Osteoblast (primary cell): ENCODE measurements at regions not wholly inside any gene's neighbourhood (a gene's known extent, or its start where the extent isn't known, plus 50 kb on each side); places are given as distances from the start of the nearest gene placed in this dataset.

Experiments
- DNase-seq: peaks from one replicate; pipeline ENCODE4 v3.0.0; 2011; ENCODE audit warnings: low spot score, mixed read lengths; ENCODE audit not compliant: insufficient read length; ENCODE audit errors: missing footprints
- H2AFZ ChIP-seq: 2 replicates; pipeline ENCODE4 v1.6.0; 2011; ENCODE audit warnings: mild to moderate bottlenecking, low read length
- H3K27ac ChIP-seq: 2 replicates; pipeline ENCODE4 v1.5.1; 2011; ENCODE audit warnings: mild to moderate bottlenecking, low read depth, low read length, moderate library complexity
- H3K27me3 ChIP-seq: 2 replicates; pipeline ENCODE4 v1.6.0; 2012; ENCODE audit warnings: mild to moderate bottlenecking, control low read depth, inconsistent platforms, low read length, moderate library complexity; ENCODE audit not compliant: insufficient read depth
- H3K36me3 ChIP-seq: 2 replicates; pipeline ENCODE4 v1.5.1; 2011; ENCODE audit warnings: mild to moderate bottlenecking, low read length, control low read depth, moderate library complexity; ENCODE audit not compliant: insufficient read depth
- H3K4me1 ChIP-seq: 2 replicates; pipeline ENCODE4 v1.5.1; 2011; ENCODE audit warnings: mild to moderate bottlenecking, low read length, control low read depth, moderate library complexity; ENCODE audit not compliant: insufficient read depth
- H3K4me2 ChIP-seq: 2 replicates; pipeline ENCODE4 v1.6.0; 2011; ENCODE audit warnings: mild to moderate bottlenecking, low read length; ENCODE audit not compliant: insufficient read depth
- H3K4me3 ChIP-seq: fragments of 200-600 bp; sonication (generic); 3 replicates; pipeline ENCODE4 v1.5.1; 2012; ENCODE audit warnings: mild to moderate bottlenecking, low read length, inconsistent platforms; ENCODE audit not compliant: insufficient read depth
- H3K79me2 ChIP-seq: 2 replicates; pipeline ENCODE4 v1.6.0; 2012; ENCODE audit warnings: mild to moderate bottlenecking, low read length, control low read depth, inconsistent platforms; ENCODE audit not compliant: insufficient read depth
- H3K9me3 ChIP-seq: 2 replicates; pipeline ENCODE4 v1.5.1; 2011; ENCODE audit warnings: low read depth, low read length, control low read depth
- H4K20me1 ChIP-seq: 2 replicates; pipeline ENCODE4 v1.6.0; 2012; ENCODE audit warnings: mild to moderate bottlenecking, low read length, control low read depth; ENCODE audit not compliant: insufficient read depth
- CTCF ChIP-seq: IDR thresholded peaks from 2 replicates; pipeline ENCODE4 v1.5.1; 2011; ENCODE audit warnings: mild to moderate bottlenecking, low read depth, low read length, moderate library complexity; ENCODE audit errors: extremely low read depth

- H3K4me2 ChIP-seq, result no peak overlapping the region
- no peaks in the 10 kb centered on the region for H4K20me1 ChIP-seq
- no peaks in the 10 kb centered on the region for H3K79me2 ChIP-seq
- no peak overlapping the region for H2AFZ ChIP-seq
- H3K36me3 ChIP-seq, result no peaks in the 10 kb centered on the region
- no peaks in the 10 kb centered on the region for H3K27me3 ChIP-seq
- H3K9me3 ChIP-seq, result no peaks in the 10 kb centered on the region
- H3K4me1 ChIP-seq, result no peaks in the 10 kb centered on the region
- no peak for DNase-seq
- TF ChIP-seq CTCF, result no peak
- no peak overlapping the region for H3K27ac ChIP-seq
- H3K4me3 ChIP-seq, result no peak overlapping the region
Measured at GRCh38 chr2:67075056-67075455, 322.1 kb upstream of the ETAA1 start.

- Histone ChIP-seq H3K79me2 (no peaks in the 10 kb centered on the region), H4K20me1 (no peaks in the 10 kb centered on the region), H3K27ac (no peak overlapping the region), H2AFZ (no peak overlapping the region), H3K9me3 (no peaks in the 10 kb centered on the region), H3K4me1 (no peaks in the 10 kb centered on the region), H3K4me3 (no peak overlapping the region), H3K36me3 (no peaks in the 10 kb centered on the region), H3K27me3 (no peaks in the 10 kb centered on the region), H3K4me2 (no peak overlapping the region)
- no peak for TF ChIP-seq CTCF
- DNase-seq, result no peak
Measured at GRCh38 chr2:67075530-67076238, 321.4 kb upstream of the ETAA1 start.

GRCh38 chr2:67076239-67076624 is 320.9 kb upstream of the ETAA1 start:
- H3K27me3 ChIP-seq, result no peaks in the 10 kb centered on the region
- no peaks in the 10 kb centered on the region for H3K36me3 ChIP-seq
- no peaks in the 10 kb centered on the region for H4K20me1 ChIP-seq
- no peaks in the 10 kb centered on the region for H3K4me1 ChIP-seq
- H3K4me2 ChIP-seq, result no peak overlapping the region
- no peak for TF ChIP-seq CTCF
- no peaks in the 10 kb centered on the region for H3K9me3 ChIP-seq
- no peak overlapping the region for H3K27ac ChIP-seq
- no peak for DNase-seq
- no peaks in the 10 kb centered on the region for H3K79me2 ChIP-seq
- no peak overlapping the region for H3K4me3 ChIP-seq
- no peak overlapping the region for H2AFZ ChIP-seq

GRCh38 chr2:67079729-67080128 is 317.4 kb upstream of the ETAA1 start:
- Histone ChIP-seq H3K27ac (no peak overlapping the region), H3K36me3 (no peaks in the 10 kb centered on the region), H2AFZ (no peak overlapping the region), H3K9me3 (no peaks in the 10 kb centered on the region), H3K4me1 (no peaks in the 10 kb centered on the region), H4K20me1 (no peaks in the 10 kb centered on the region), H3K79me2 (no peaks in the 10 kb centered on the region), H3K27me3 (no peaks in the 10 kb centered on the region), H3K4me2 (no peak overlapping the region), H3K4me3 (no peak overlapping the region)
- TF ChIP-seq CTCF, result no peak
- no peak for DNase-seq
